ENCODE measurements at regions not wholly inside any gene's neighbourhood (a gene's known extent, or its start where the extent isn't known, plus 50 kb on each side); places are given as distances from the start of the nearest gene placed in this dataset.

- TF ChIP-seq POLR2AphosphoS5 (IDR thresholded peaks at IDR 0.05) (no peak), CTCF (IDR thresholded peaks at IDR 0.05) (no peak), EP300 (IDR thresholded peaks at IDR 0.05) (no peak), POLR2A (IDR thresholded peaks at IDR 0.05) (no peak)
Observed at GRCh38 chr2:56757884-56758545, 574.2 kb downstream of the CCDC85A start.
